Retinal pigment epithelial cell (primary cell): ENCODE measurements at regions not wholly inside any gene's neighbourhood (a gene's known extent, or its start where the extent isn't known, plus 50 kb on each side); places are given as distances from the start of the nearest gene placed in this dataset.

Source experiments
- DNase-seq: peaks from one replicate; pipeline ENCODE4 v3.0.0-alpha.2; 2010; ENCODE audit warnings: low read depth
- H3K4me3 ChIP-seq: 2 replicates; pipeline ENCODE4 v1.5.1; 2011; ENCODE audit warnings: mild to moderate bottlenecking, low read length, control low read depth, moderate library complexity
- TF ChIP-seq, protein P1 (sequence below): conservative IDR thresholded peaks from 2 replicates; pipeline ENCODE4 v1.5.1; 2011; ENCODE audit warnings: low read depth, low read length, control low read depth, inconsistent platforms

DNA sequence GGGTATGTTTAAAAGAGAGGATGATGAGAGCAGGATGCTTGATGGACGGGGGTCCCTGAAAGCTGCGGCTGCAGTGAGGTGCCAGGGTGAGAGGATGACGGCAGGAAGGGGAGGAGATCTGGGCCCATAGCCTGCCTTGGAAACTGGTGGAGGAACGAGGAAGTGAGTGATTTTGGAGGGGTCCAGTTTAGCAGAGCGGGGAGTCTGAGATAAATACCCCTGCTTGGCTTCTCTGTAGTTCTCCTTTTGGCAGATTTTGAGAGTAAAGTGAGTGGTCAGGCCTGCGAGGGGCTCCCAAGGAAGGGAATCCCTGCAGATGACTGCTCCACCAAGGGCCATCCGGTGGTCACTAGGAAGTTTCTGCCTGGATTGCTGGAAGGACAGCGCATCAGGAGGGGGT is 98.5 kb upstream of the PTCH1 start:
- no peak for DNase-seq
- TF ChIP-seq, protein P1, sequence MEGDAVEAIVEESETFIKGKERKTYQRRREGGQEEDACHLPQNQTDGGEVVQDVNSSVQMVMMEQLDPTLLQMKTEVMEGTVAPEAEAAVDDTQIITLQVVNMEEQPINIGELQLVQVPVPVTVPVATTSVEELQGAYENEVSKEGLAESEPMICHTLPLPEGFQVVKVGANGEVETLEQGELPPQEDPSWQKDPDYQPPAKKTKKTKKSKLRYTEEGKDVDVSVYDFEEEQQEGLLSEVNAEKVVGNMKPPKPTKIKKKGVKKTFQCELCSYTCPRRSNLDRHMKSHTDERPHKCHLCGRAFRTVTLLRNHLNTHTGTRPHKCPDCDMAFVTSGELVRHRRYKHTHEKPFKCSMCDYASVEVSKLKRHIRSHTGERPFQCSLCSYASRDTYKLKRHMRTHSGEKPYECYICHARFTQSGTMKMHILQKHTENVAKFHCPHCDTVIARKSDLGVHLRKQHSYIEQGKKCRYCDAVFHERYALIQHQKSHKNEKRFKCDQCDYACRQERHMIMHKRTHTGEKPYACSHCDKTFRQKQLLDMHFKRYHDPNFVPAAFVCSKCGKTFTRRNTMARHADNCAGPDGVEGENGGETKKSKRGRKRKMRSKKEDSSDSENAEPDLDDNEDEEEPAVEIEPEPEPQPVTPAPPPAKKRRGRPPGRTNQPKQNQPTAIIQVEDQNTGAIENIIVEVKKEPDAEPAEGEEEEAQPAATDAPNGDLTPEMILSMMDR, result no peak
- no peak overlapping the region for H3K4me3 ChIP-seq

DNA sequence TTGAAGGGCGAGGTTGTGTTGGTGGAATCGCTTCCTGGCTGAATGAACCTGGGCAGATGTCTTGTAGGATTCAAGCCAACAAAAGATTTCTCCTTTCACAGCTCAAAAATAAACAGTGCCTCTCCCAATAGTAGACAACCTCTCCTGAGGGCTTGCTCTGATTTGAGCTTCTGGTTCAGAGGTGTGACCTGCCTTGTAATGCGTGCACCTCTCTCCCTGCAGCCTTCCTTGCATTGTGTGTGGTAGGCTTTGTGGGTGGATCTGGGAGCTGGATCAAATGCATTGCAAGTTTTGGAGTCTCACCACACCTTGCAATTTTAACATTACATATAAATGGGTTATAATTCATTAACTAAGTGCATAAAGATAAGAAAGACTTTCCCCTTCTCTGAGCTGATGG is 96.9 kb upstream of the PTCH1 start:
- no peak for DNase-seq
- no peak overlapping the region for H3K4me3 ChIP-seq
- TF ChIP-seq, protein P1, result no peak

DNA sequence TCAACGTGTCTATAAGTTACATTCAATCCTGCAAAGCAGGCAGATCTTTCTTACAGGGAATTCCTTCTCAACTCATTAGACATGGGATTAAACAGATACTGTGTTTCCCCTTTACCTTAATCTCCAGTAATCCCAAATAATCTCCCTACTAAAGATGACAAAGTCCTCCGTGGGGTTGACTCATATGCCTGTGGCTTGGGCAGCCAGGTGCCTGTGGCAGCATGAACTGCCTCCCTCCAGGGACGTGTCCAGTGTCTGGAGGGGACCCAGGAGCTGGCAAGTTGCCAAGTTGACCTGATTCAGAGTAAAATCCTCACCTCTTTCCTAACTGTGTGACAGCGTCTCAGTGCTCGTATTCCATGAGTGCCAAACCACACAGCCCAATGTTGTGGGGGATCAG is 94.6 kb upstream of the PTCH1 start:
- DNase-seq, result no peak
- TF ChIP-seq, protein P1, result no peak

DNA sequence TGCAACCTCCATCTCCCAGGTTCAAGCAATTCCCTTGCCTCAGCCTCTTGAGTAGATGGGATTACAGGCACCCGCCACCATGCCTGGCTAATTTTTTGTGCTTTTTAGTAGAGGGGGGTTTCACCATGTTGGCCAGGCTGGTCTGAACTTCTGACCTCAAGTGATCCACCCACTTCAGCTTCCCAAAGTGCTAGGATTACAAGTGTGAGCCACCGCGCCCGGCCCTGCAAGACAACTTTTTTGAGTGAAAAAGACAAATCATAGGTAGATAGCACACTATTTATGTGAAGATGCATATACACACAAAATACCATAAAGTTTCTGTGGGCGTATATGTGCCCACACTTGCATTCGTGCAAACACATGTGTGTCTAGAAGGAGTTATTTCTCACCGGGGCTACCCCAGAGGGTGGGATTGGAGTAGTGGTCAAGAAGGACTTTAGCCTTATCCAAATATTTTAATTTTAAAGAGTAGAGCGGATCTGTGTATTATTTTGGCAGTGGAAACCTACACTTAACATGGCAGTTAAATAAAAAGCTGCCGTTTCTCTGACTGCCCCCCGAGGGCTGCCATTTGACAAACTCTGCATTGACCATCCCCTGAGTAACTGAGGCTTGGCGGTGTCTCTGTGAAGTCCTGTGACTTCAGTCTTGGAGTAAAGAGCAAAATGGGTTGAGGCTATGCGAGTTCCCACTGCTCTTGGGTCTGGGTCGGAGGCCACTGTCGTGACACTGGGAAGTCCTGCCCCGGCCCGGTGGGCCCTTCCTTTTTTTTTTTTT is 93.4 kb upstream of the PTCH1 start:
- H3K4me3 ChIP-seq, result no peak overlapping the region
- TF ChIP-seq, protein P1, result no peak
- no peak for DNase-seq

More for the DNA sequence above, 94.6 kb upstream of the PTCH1 start:
- no peak overlapping the region for H3K4me3 ChIP-seq

DNA sequence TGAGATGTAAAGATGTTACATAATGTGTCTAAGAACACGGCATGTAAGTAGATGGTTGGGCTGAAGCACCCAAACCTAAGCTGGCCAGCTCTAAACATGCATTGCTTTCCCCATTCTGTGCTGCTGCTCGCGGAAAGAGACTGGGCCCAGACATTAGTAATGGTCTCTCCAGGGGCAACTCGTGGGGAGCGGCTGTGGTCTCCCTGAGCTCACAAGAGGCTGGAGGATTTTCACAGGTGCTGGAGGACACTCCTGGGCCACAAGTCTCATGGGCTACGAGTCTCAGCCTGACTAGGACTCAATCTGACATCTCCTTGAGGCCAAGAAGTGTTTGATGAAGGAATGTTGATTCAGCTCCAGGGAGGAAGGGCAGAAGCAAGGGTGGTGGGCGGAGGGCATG is 92.7 kb upstream of the PTCH1 start:
- TF ChIP-seq, protein P1, result no peak
- DNase-seq, result no peak
- H3K4me3 ChIP-seq, result no peak overlapping the region

DNA sequence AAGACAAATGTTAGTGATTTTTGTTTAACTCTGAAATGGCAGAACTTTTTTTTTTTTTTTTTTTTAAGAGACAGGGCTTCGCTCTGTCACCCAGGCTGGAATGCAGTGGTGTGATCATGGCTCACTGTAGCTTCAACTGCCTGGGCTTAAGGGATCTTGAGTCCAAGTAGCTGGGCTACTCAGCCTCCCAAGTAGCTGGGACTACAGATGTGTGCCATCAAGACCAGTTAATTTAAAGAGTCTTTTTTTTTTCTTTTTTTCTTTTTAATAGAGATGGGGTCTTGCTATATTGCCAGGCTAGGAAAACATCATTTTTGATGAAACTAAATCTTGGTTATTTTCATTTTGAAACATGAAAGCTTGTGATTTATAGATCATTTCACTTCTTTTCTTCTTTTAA is 91.6 kb upstream of the PTCH1 start:
- DNase-seq, result no peak
- TF ChIP-seq, protein P1, result no peak
- no peak overlapping the region for H3K4me3 ChIP-seq

DNA sequence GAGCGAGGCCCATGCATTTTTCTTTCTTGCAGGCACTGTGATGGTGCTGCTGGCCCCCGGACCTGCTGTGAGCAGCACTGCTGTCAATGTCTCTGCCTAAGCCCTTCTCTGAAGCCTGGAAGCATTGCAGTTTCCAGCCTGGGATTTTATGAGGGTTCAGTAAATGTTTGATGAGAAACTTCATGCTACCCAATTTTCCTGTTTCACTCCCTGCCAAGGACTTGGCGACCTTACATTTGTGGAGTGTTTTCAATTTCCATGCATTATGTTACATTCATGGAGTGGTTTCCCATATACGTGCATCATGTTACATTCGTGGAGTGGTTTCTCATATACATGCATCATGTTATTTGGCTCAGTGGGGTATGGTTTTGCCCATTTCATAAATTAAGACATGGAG is 90.7 kb upstream of the PTCH1 start:
- DNase-seq, result no peak
- no peak overlapping the region for H3K4me3 ChIP-seq
- TF ChIP-seq, protein P1, result no peak
